Fibroblast of the aortic adventitia (primary cell): ENCODE measurements at regions not wholly inside any gene's neighbourhood (a gene's known extent, or its start where the extent isn't known, plus 50 kb on each side); places are given as distances from the start of the nearest gene placed in this dataset. TPM values are rescaled to one million over a fixed set of nuclear protein-coding genes. Genes with fewer than 3 reads are reported as not detected.
"Not testable (repeated sequence)": the region's sequence is repeated elsewhere in the genome, so short reads cannot be mapped to it uniquely, and the experiment has no call there.

Experiments
- DNase-seq: peaks from one replicate; pipeline ENCODE4 v3.0.0-alpha.2; 2010; ENCODE audit warnings: low read depth
- H3K4me3 ChIP-seq: 2 replicates; pipeline ENCODE4 v1.5.1; 2011; ENCODE audit warnings: low read depth, mild to moderate bottlenecking, control low read depth, low read length, moderate library complexity
- small RNA-seq: library from RNA; depleted of rRNA; stranded (forward); fragments of <200 nt; gene quantifications from one replicate; pipeline ENCODE3, GENCODE V24; 2012
- TF ChIP-seq, protein P1 (sequence below): IDR thresholded peaks from 2 replicates; pipeline ENCODE4 v1.5.1; 2011; ENCODE audit warnings: mild to moderate bottlenecking, low read length, control low read depth, inconsistent platforms; ENCODE audit not compliant: insufficient read depth

DNA sequence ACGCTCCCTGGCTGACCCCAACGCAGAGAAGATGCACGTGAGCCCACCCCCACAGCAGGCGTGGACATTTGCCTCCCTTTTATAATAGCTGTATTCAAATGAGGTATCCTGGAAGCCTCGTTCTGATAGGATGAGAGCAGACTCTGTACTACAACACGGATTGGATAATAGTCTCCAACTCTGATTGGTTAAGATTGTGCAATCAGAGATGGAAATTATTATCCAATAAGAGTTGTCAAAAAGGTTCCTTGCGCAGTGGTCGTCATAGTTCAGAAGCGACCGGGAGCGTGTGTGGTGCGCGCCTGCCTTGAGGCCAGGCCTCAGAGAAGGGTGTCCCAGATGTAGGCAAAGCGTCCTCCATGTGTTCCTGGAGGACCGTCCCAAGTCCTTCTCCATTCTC is 104.6 kb downstream of the USP22 start:
- no peak overlapping the region for H3K4me3 ChIP-seq
- TF ChIP-seq, protein P1, sequence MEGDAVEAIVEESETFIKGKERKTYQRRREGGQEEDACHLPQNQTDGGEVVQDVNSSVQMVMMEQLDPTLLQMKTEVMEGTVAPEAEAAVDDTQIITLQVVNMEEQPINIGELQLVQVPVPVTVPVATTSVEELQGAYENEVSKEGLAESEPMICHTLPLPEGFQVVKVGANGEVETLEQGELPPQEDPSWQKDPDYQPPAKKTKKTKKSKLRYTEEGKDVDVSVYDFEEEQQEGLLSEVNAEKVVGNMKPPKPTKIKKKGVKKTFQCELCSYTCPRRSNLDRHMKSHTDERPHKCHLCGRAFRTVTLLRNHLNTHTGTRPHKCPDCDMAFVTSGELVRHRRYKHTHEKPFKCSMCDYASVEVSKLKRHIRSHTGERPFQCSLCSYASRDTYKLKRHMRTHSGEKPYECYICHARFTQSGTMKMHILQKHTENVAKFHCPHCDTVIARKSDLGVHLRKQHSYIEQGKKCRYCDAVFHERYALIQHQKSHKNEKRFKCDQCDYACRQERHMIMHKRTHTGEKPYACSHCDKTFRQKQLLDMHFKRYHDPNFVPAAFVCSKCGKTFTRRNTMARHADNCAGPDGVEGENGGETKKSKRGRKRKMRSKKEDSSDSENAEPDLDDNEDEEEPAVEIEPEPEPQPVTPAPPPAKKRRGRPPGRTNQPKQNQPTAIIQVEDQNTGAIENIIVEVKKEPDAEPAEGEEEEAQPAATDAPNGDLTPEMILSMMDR = no peak
- no peak for DNase-seq

DNA sequence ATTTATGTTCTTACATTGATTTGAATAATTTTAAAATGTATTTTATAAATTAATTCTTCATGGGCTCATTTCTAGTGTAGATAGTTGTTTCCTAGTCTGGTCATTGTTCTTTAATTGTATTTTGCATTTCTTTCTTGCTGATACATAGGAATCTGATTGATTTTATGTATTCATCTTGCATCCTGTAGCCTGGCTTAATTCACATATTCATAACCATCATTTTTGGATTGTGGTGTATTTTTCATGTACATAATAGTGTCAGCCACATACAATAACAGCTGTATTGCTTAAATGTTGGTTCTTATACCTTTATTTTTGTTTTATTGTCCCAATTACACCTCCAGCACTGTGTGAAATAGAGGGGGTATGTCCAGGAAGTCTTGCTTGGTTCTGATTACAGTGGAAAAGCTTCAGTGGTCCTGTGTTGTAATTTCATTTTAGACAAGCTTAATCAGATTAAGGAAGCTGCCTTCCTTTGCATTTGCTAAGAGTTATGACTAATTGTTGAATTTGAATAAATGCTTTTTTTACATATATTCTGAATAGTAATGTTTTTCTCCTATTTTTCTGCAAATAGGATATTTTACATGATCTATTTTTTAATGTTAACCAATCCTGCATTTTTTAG is 103.7 kb downstream of the USP22 start:
- TF ChIP-seq, protein P1 = no peak
- no peak for DNase-seq
- H3K4me3 ChIP-seq = no peak overlapping the region

- no peak for DNase-seq
- TF ChIP-seq, protein P1 = no peak
- H3K4me3 ChIP-seq = no peak overlapping the region
Measured at GRCh38 chr17:20941872-20942271, 100.9 kb downstream of the USP22 start.

- TF ChIP-seq, protein P1 = no peak
- H3K4me3 ChIP-seq = no peak overlapping the region
- no peak for DNase-seq
Measured at GRCh38 chr17:20944014-20944865, 98.6 kb downstream of the USP22 start.

GRCh38 chr17:20947708-20948107 is 95.1 kb downstream of the USP22 start:
- not testable (repeated sequence) for DNase-seq, H3K4me3 ChIP-seq

- TF ChIP-seq, protein P1 = no peak
- no peak for DNase-seq
- no peak overlapping the region for H3K4me3 ChIP-seq
Measured at GRCh38 chr17:20948984-20949777, 93.6 kb downstream of the USP22 start.

Small RNA genes in the stretch of these regions (small RNA-seq; reads per million reads assigned to genes)
- not detected for gene AC087499.6
- not detected for gene RNU6-1178P
